ENCODE measurements at regions not wholly inside any gene's neighbourhood (a gene's known extent, or its start where the extent isn't known, plus 50 kb on each side); places are given as distances from the start of the nearest gene placed in this dataset.

DNA sequence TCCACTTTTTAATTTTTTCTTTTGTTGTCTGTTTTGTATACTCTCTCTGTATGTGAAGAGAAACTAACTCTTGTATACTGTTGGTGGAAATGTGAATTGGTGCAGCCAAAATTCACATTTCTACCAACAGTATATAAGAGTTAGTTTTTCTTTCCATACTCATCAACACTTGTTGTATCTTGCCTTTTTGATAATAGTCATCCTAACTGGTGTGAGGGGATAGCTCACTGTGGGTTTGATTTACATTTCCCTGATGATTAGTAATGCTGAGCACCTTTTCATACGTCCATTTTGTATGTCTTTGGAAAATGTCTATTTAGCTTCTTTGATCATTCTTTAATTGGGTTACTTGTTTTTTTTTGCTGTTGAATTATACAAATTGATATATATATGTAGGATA, 375.5 kb upstream of the IGFBP3 start:
- no peak overlapping the region for H3K4ac ChIP-seq (replicated peaks; ENCODE audit: insufficient read length, low read depth, low read length)
- ChIA-PET POLR2A (ENCODE audit: partially characterized antibody) (no interaction called here), CTCF (ENCODE audit: partially characterized antibody) (interaction anchor here (0.6 kb wide), 2 partner anchors 19 to 62 kb away, joined by 3 read pairs; no protein-coding TSS in a partner anchor)
- no peak overlapping the region for H4K8ac ChIP-seq (ENCODE audit: extremely low read depth, insufficient read depth, low read length)
- H3K79me2 ChIP-seq (ENCODE audit: control insufficient read depth in 1 of 2, insufficient read depth in 2 of 2, low read length in 2 of 2) = no peaks in the 10 kb centered on the region
- peaks cover 0 to 6% of the 10 kb centered on the region in 2 experiments; a peak in 1 of 4 replicates for H3K9me3 ChIP-seq (ENCODE audit: insufficient read depth in 2 of 2, low read depth in 1 of 2, low read length in 1 of 2)
- no peak overlapping the region for H4K5ac ChIP-seq (ENCODE audit: insufficient read length, low read depth, low read length)
- no peak overlapping the region for H3K27ac ChIP-seq (ENCODE audit: low read depth, low read length)
- no peaks in the 10 kb centered on the region for H3K79me1 ChIP-seq (ENCODE audit: low read depth, low read length)
- no peak for DNase-seq (ENCODE audit: low read depth in 1 of 2, low spot score in 2 of 2)
- no peak overlapping the region for H3K4me3 ChIP-seq (ENCODE audit: extremely low read depth in 1 of 4, insufficient read depth in 2 of 4, low read depth in 3 of 4, low read length in 4 of 4)
- no peak overlapping the region for H3K18ac ChIP-seq (ENCODE audit: extremely low read depth, low read length)
- H2BK15ac ChIP-seq (ENCODE audit: low read length) = no peak overlapping the region
- H4K20me1 ChIP-seq (replicated peaks in 1 of 2; ENCODE audit: control insufficient read depth in 1 of 2, insufficient read depth in 2 of 2, low read length in 2 of 2) = no peaks in the 10 kb centered on the region
- no peak for FAIRE-seq
- H3K23me2 ChIP-seq (ENCODE audit: low read depth, low read length) = no peaks in the 10 kb centered on the region; the same call in 1 of the 2 replicates
- no peaks in the 10 kb centered on the region for H3K4me1 ChIP-seq (replicated peaks in 1 of 4; ENCODE audit: control insufficient read depth in 3 of 4, insufficient read depth in 4 of 4, low read length in 3 of 4)
- H3K56ac ChIP-seq (replicated peaks; ENCODE audit: insufficient read length, low read depth, low read length) = no peak overlapping the region
- H3K23ac ChIP-seq (ENCODE audit: insufficient read length) = no peak overlapping the region
- no peak overlapping the region for H3K4me2 ChIP-seq (ENCODE audit: insufficient read depth in 1 of 2, low read depth in 2 of 2, low read length in 2 of 2)
- no peak overlapping the region for H4K91ac ChIP-seq (replicated peaks; ENCODE audit: insufficient read length, low read length)
- H3K27me3 ChIP-seq (replicated peaks in 1 of 4; ENCODE audit: control insufficient read depth in 3 of 4, extremely low read depth in 1 of 4, insufficient read depth in 3 of 4, low read length in 3 of 4) = no peaks in the 10 kb centered on the region
- WGBS, 2 experiments (ENCODE audit: extremely low coverage in 1 of 2, insufficient coverage in 1 of 2, insufficient read length in 1 of 2, insufficient replicate concordance in 2 of 2, low coverage in 1 of 2, low lambda C conversion rate in 2 of 2, missing lambda C conversion rate in 1 of 2) = 93% methylated on average over 1 of the region's 1 CpG; no CpG with 5 or more reads in 1 of the 2 experiments
- no peak overlapping the region for H2AFZ ChIP-seq (ENCODE audit: low read length)
- no peak overlapping the region for H2BK5ac ChIP-seq (ENCODE audit: low read depth, low read length)
- H2AK5ac ChIP-seq (ENCODE audit: low read depth, low read length) = no peak overlapping the region
- no peak overlapping the region for H2BK120ac ChIP-seq (replicated peaks; ENCODE audit: low read depth, low read length)
- no peak overlapping the region for H2BK20ac ChIP-seq (ENCODE audit: low read length)
- H3K36me3 ChIP-seq (ENCODE audit: control insufficient read depth in 2 of 4, insufficient read depth in 4 of 4, low read length in 3 of 4) = no peaks in the 10 kb centered on the region
- no peak overlapping the region for H3K14ac ChIP-seq (ENCODE audit: insufficient read length)
- no peak overlapping the region for H2BK12ac ChIP-seq (ENCODE audit: low read depth, low read length)
- H3K9ac ChIP-seq (replicated peaks in 1 of 4; ENCODE audit: extremely low read depth in 1 of 4, low read depth in 3 of 4, low read length in 3 of 4) = no peak overlapping the region
- TF ChIP-seq PHF8 (conservative IDR thresholded peaks at IDR 0.05; ENCODE audit: low read depth, low read length) (no peak), TAF1 (IDR thresholded peaks at IDR 0.05; ENCODE audit: low read depth, low read length) (no peak), CBX5 (IDR thresholded peaks at IDR 0.05; ENCODE audit: low read depth, low read length) (no peak), SUZ12 (IDR thresholded peaks at IDR 0.05; ENCODE audit: low read length) (no peak)

Measured in H1 (cell line).